GM12891 (cell line): ENCODE measurements at regions not wholly inside any gene's neighbourhood (a gene's known extent, or its start where the extent isn't known, plus 50 kb on each side); places are given as distances from the start of the nearest gene placed in this dataset.

ENCODE experiments used
- PAX5 ChIP-seq: IDR thresholded peaks from 2 replicates; pipeline ENCODE4 v1.6.1; 2011; ENCODE audit warnings: low read length, moderate library complexity, mild to moderate bottlenecking; ENCODE audit not compliant: insufficient read depth, severe bottlenecking
- POLR2A ChIP-seq: IDR thresholded peaks from 2 replicates; pipeline ENCODE4 v1.6.1; 2011; ENCODE audit warnings: low read depth, low read length, control low read depth
- POLR2AphosphoS5 ChIP-seq: IDR thresholded peaks from 2 replicates; pipeline ENCODE4 v1.6.1; 2011; ENCODE audit warnings: low read depth, low read length, control low read depth
- POU2F2 ChIP-seq: IDR thresholded peaks from 2 replicates; pipeline ENCODE4 v1.6.1; 2011; ENCODE audit warnings: low read depth, mild to moderate bottlenecking, control low read depth, low read length, moderate library complexity
- SPI1 ChIP-seq: IDR thresholded peaks from 2 replicates; pipeline ENCODE4 v1.6.1; 2011; ENCODE audit warnings: low read depth, low read length, control low read depth
- TAF1 ChIP-seq: IDR thresholded peaks from 2 replicates; pipeline ENCODE4 v1.6.1; 2011; ENCODE audit warnings: low read depth, low read length, control low read depth

DNA sequence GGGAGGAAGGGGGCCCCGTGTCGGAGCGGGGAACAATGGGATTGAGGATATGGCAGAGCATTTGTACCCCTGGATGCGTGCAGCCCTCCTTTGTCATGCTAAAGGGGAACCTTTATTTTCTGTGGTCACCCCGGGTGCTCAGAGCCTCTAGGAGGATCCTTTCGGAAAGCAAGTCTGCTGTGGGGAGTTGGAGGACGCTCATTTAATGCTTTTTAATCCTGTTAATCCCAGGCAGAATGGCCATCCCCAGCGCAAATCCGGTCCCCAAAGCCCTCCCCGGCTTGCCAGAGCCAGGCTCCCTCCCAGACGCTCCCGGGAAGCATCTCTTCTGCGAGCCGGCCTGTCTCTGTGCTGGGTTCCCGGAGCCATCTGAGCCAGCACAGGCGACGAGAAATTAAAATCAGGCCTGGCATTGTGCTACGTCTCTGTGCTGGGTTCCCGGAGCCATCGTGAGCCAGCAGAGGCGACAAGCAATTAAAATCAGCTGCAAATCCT, 113.2 kb upstream of the PPP2R3B start:
- TF ChIP-seq TAF1: no peak
- TF ChIP-seq POLR2A: no peak
- TF ChIP-seq SPI1: no peak
- TF ChIP-seq POLR2AphosphoS5: no peak
- TF ChIP-seq POU2F2: no peak
- no peak for TF ChIP-seq PAX5
